ENCODE measurements at regions not wholly inside any gene's neighbourhood (a gene's known extent, or its start where the extent isn't known, plus 50 kb on each side); places are given as distances from the start of the nearest gene placed in this dataset.
A peak's percentile ranks its signal among the peaks of the same experiment; 100 is the strongest.

DNA sequence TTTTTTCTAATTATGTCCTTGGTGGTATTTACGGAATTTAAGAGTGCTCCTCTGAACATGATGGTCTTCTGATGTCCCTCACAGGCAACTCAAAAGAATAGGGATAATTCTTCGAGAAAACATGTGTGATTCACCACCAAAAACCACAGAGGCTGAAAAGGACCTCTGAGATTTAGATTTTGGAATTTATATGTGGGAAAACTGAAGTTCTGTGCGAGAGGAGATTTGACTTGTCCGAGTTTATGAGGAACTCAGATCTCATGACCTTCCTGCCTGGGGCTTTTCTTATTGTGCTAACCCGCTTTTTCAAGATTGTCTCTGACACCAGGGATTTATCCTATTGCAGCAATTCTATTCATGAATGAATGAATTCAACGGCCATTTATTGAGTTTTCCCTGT is 142.4 kb downstream of the FAM43A start:
- TF ChIP-seq POLR2AphosphoS5 (IDR thresholded peaks at IDR 0.05) (no peak), POLR2A (IDR thresholded peaks at IDR 0.05) (no peak)
- TF ChIP-seq, protein P1, sequence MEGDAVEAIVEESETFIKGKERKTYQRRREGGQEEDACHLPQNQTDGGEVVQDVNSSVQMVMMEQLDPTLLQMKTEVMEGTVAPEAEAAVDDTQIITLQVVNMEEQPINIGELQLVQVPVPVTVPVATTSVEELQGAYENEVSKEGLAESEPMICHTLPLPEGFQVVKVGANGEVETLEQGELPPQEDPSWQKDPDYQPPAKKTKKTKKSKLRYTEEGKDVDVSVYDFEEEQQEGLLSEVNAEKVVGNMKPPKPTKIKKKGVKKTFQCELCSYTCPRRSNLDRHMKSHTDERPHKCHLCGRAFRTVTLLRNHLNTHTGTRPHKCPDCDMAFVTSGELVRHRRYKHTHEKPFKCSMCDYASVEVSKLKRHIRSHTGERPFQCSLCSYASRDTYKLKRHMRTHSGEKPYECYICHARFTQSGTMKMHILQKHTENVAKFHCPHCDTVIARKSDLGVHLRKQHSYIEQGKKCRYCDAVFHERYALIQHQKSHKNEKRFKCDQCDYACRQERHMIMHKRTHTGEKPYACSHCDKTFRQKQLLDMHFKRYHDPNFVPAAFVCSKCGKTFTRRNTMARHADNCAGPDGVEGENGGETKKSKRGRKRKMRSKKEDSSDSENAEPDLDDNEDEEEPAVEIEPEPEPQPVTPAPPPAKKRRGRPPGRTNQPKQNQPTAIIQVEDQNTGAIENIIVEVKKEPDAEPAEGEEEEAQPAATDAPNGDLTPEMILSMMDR (IDR thresholded peaks at IDR 0.05), result no peak
- H3K9me3 ChIP-seq, result no peaks in the 10 kb centered on the region
- no peak overlapping the region for H3K4me3 ChIP-seq
- no peak for DNase-seq (ENCODE audit: low spot score in 2 of 2)
- no peak overlapping the region for H3K27ac ChIP-seq
- no peaks in the 10 kb centered on the region for H3K36me3 ChIP-seq
- intact Hi-C loops (cut with DNase I; ENCODE audit: low total_unique reads), result no loop called here
- H3K4me1 ChIP-seq, result no peaks in the 10 kb centered on the region
- no peaks in the 10 kb centered on the region for H3K27me3 ChIP-seq

DNA sequence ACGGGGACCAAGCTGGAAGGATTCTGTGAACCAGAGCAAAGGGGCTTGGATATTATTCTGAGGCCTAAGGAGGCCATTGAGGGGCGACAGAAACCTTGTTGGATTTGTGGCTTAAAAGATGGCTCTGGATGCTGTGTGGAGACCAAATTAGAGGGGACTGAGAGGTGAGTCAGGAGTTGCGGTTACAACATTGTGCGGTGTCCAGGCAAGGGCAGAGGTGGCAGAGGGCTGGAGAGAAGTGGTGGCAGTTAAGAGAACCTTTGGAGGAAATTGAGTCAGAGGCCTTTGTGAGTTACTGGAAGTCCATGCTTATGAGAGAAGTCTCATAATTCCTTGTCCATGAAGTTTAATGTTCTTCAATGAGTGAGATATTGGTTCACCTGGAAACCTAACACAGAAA is 143.2 kb downstream of the FAM43A start:
- Histone ChIP-seq H3K9me3 (no peaks in the 10 kb centered on the region), H3K4me3 (no peak overlapping the region), H3K36me3 (no peaks in the 10 kb centered on the region), H3K27ac (no peak overlapping the region), H3K4me1 (no peaks in the 10 kb centered on the region), H3K27me3 (no peaks in the 10 kb centered on the region)
- intact Hi-C loops (cut with DNase I; ENCODE audit: low total_unique reads), result no loop called here
- no peak for DNase-seq (ENCODE audit: low spot score in 2 of 2)
- TF ChIP-seq POLR2AphosphoS5 (IDR thresholded peaks at IDR 0.05), result no peak
- TF ChIP-seq POLR2A (IDR thresholded peaks at IDR 0.05), result no peak
- TF ChIP-seq, protein P1 (IDR thresholded peaks at IDR 0.05), result no peak

DNA sequence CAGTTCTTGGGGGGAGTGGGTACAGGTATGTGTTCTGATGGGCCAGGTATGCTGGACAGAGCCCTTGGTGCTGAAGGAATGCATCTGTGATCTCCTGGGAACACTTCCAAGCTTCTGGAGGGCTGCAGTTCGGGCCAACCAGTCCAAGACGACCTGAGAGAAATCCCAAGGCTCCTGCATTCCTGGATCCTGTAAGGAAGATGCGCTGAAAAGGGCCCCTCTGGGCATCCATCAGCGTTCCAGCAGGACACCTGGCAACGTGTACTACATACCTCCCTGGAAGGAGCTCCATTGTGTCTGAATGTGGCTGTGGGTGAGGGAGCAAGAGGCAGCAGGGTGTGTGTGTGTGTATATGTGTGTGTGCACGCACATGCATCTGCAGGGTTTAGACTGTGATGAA is 144.7 kb downstream of the FAM43A start:
- Histone ChIP-seq H3K4me3 (no peak overlapping the region), H3K36me3 (no peaks in the 10 kb centered on the region), H3K4me1 (no peaks in the 10 kb centered on the region), H3K27ac (no peak overlapping the region), H3K9me3 (no peaks in the 10 kb centered on the region), H3K27me3 (no peaks in the 10 kb centered on the region)
- peak in 1 of 2 donors; percentile 28 for DNase-seq (ENCODE audit: low spot score in 2 of 2)
- TF ChIP-seq, protein P1 (IDR thresholded peaks at IDR 0.05), result no peak
- TF ChIP-seq POLR2AphosphoS5 (IDR thresholded peaks at IDR 0.05) (no peak), POLR2A (IDR thresholded peaks at IDR 0.05) (no peak)
- intact Hi-C loops (cut with DNase I; ENCODE audit: low total_unique reads), result no loop called here

DNA sequence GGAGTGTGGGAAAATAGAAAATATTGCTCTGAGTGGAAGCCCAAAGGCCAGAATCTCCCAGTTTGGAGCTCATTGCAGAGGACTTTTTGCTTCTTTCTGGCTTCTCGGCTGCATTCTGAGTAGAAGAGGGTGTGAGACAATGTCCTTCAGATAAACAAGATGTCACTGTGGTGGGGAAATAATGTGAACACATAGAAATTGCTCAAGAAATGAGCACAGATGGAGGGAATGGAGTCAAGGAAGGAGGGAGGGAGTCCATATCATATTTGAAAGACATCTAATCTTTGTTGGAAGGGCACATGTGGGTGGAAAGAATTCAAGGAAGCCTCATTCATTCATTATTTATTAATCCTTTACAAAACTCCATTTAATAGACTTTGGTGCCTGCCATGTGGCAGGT is 145.3 kb downstream of the FAM43A start:
- Histone ChIP-seq H3K27ac (no peak overlapping the region), H3K36me3 (no peaks in the 10 kb centered on the region), H3K27me3 (no peaks in the 10 kb centered on the region), H3K9me3 (no peaks in the 10 kb centered on the region), H3K4me3 (no peak overlapping the region), H3K4me1 (no peaks in the 10 kb centered on the region)
- TF ChIP-seq, protein P1 (IDR thresholded peaks at IDR 0.05), result no peak
- no peak for TF ChIP-seq POLR2AphosphoS5 (IDR thresholded peaks at IDR 0.05)
- TF ChIP-seq POLR2A (IDR thresholded peaks at IDR 0.05), result no peak
- intact Hi-C loops (cut with DNase I; ENCODE audit: low total_unique reads), result no loop called here
- DNase-seq (ENCODE audit: low spot score in 2 of 2), result no peak

DNA sequence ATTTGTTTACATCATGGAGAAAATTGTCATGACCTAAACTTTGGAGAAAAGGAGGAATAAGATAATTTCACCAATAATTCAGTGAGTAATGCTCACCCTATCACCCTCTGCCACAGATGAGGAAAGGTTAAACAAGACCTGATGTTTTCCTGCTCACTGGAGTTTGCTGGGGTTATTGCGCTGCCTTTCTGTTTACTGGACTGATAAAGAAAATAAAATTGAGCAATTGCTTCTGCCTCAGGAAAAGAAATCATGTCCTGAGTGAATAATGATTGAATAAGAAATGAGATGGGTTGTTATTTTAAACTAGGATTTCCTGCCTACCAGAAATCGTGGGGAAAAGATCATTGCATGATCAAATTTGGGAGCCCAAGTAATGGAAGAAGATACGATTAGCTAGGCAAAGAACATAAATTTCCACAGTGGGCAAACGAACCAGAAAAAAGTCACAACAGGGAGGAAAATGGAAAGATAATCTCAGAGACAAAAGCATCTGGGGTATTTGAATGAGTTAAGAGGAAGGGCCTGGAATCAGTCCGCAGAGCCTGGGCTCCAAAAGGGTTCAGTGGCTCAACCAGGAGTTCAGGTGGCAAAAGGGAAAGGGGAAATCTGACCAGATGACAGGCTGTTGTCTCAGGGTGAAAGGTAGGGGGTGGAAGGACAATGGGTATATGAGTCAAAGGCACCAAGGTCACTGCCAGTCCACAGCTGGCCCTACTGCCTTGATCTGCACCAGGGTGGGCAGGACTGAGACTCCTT is 146.8 kb downstream of the FAM43A start:
- Histone ChIP-seq H3K4me3 (no peak overlapping the region), H3K36me3 (no peaks in the 10 kb centered on the region), H3K9me3 (no peaks in the 10 kb centered on the region), H3K27me3 (no peaks in the 10 kb centered on the region), H3K4me1 (no peaks in the 10 kb centered on the region), H3K27ac (no peak overlapping the region)
- no peak for DNase-seq (ENCODE audit: low spot score in 2 of 2)
- TF ChIP-seq, protein P1 (IDR thresholded peaks at IDR 0.05), result no peak
- no peak for TF ChIP-seq POLR2A (IDR thresholded peaks at IDR 0.05)
- no peak for TF ChIP-seq POLR2AphosphoS5 (IDR thresholded peaks at IDR 0.05)
- intact Hi-C loops (cut with DNase I; ENCODE audit: low total_unique reads), result no loop called here
